ENCODE measurements at regions not wholly inside any gene's neighbourhood (a gene's known extent, or its start where the extent isn't known, plus 50 kb on each side); places are given as distances from the start of the nearest gene placed in this dataset.

DNA sequence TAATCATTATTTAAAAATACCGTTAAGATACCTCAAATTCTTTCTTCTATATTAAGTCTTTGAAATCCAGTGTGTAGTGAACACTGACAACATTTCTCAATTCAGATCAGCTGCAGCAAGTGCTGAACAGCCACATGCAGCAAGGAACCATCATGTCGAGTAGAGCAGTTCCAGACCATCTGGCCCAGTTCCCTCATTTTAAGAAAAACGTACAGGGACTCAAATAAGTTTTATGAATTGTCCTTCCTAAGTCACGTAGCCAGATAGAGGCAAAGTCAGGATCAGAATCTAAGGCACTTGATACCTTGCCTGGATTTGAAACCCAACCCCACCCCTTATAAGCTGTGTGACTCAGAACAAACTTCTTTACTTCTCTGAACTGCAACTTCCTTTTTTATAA, 132.4 kb downstream of the PROX1 start:
- peaks cover 19% of the 10 kb centered on the region for H3K9me3 ChIP-seq (ENCODE audit: severe bottlenecking)
- H3K4me3 ChIP-seq (ENCODE audit: low read depth, low read length) = no peak overlapping the region
- DNase-seq = no peak
- TF ChIP-seq, protein P1, sequence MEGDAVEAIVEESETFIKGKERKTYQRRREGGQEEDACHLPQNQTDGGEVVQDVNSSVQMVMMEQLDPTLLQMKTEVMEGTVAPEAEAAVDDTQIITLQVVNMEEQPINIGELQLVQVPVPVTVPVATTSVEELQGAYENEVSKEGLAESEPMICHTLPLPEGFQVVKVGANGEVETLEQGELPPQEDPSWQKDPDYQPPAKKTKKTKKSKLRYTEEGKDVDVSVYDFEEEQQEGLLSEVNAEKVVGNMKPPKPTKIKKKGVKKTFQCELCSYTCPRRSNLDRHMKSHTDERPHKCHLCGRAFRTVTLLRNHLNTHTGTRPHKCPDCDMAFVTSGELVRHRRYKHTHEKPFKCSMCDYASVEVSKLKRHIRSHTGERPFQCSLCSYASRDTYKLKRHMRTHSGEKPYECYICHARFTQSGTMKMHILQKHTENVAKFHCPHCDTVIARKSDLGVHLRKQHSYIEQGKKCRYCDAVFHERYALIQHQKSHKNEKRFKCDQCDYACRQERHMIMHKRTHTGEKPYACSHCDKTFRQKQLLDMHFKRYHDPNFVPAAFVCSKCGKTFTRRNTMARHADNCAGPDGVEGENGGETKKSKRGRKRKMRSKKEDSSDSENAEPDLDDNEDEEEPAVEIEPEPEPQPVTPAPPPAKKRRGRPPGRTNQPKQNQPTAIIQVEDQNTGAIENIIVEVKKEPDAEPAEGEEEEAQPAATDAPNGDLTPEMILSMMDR (IDR thresholded peaks at IDR 0.05; ENCODE audit: low read depth, low read length) = no peak
- no peaks in the 10 kb centered on the region for H3K27me3 ChIP-seq (ENCODE audit: insufficient read depth, low read depth, severe bottlenecking)
- H3K27ac ChIP-seq = no peak overlapping the region
- no peaks in the 10 kb centered on the region for H3K36me3 ChIP-seq

DNA sequence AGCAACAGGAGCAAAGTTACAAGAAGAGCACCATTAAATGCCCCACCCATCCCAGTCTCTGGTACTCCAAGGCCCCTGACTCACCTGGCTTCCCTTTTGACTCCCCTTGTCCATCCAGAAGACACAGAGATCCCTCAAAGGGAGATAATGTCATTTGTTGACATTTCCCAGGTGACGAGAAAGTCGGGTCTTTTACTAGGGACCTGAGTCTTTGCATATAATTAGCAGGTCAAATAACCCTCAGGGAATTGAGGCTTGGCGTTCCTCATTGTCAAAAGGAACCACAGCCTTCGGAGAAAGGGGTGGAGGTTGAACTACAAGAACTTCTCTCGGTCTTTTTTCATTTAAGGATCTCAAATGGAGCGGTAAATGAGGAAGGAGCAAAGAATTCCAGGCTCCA, 133.2 kb downstream of the PROX1 start:
- DNase-seq = no peak
- Histone ChIP-seq H3K27ac (no peak overlapping the region), H3K9me3 (ENCODE audit: severe bottlenecking) (peaks cover 19% of the 10 kb centered on the region), H3K27me3 (ENCODE audit: insufficient read depth, low read depth, severe bottlenecking) (no peaks in the 10 kb centered on the region), H3K4me3 (ENCODE audit: low read depth, low read length) (no peak overlapping the region), H3K36me3 (no peaks in the 10 kb centered on the region)
- TF ChIP-seq, protein P1 (IDR thresholded peaks at IDR 0.05; ENCODE audit: low read depth, low read length) = no peak

DNA sequence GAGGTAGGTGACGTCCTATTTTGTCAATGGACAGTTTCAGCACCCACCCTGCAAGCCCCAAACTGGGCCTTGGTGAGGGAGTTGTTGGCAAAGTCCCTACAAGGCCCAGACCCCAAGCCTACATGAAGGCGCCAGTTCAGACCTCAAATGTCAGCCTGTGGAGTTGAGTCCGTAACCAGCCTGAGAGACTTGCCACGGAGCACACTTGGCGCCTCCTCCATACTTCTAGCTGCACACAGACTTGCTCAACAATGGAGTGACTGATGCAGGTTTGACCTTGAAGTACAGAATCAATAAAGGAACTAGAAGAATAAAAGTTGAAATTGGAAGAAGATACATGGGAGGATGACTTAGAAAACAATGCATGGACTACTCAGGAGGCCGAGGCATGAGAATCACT, 134.3 kb downstream of the PROX1 start:
- Histone ChIP-seq H3K27ac (no peak overlapping the region), H3K4me3 (ENCODE audit: low read depth, low read length) (no peak overlapping the region), H3K36me3 (no peaks in the 10 kb centered on the region), H3K27me3 (ENCODE audit: insufficient read depth, low read depth, severe bottlenecking) (no peaks in the 10 kb centered on the region), H3K9me3 (ENCODE audit: severe bottlenecking) (peaks cover 15% of the 10 kb centered on the region)
- TF ChIP-seq, protein P1 (IDR thresholded peaks at IDR 0.05; ENCODE audit: low read depth, low read length) = no peak
- DNase-seq = no peak

DNA sequence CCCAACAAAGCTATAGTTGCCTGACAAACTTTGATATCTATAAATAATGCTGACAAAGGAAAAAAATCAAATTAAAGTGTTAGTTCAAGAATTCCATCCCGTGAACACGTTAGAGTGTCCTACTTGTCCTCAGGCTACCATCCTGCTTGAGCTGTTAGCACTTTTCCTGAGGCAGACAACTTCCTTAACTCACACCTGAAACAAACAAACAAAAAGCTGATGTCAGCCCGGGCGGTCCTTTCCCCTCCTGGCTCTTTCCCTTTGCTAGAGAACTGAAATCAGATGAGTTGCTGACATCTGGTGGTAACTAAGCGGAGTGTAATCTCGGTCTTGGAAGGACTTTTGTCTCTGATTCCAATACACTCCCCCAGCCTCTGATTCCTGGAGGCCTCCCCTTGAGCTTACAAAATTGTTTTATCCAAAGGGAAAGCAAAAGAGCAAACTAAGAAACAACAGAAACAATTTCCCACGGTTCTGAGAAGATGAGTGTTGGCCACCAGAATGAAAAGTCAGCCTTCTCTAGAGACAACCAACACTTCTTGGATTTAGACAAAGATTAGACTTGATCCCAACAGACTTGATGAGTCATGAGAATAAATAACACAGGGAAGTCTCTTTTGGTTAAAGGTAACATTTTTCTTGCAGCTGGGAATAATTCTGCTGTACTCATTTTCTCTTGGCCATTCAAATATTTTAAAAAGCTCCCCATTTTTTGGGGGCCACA, 135.4 kb downstream of the PROX1 start:
- peak; percentile 57 for DNase-seq
- Histone ChIP-seq H3K27ac (no peak overlapping the region), H3K4me3 (ENCODE audit: low read depth, low read length) (no peak overlapping the region), H3K36me3 (no peaks in the 10 kb centered on the region), H3K9me3 (ENCODE audit: severe bottlenecking) (peaks cover 4% of the 10 kb centered on the region), H3K27me3 (ENCODE audit: insufficient read depth, low read depth, severe bottlenecking) (no peaks in the 10 kb centered on the region)
- TF ChIP-seq, protein P1 (IDR thresholded peaks at IDR 0.05; ENCODE audit: low read depth, low read length) = peak; percentile 83

DNA sequence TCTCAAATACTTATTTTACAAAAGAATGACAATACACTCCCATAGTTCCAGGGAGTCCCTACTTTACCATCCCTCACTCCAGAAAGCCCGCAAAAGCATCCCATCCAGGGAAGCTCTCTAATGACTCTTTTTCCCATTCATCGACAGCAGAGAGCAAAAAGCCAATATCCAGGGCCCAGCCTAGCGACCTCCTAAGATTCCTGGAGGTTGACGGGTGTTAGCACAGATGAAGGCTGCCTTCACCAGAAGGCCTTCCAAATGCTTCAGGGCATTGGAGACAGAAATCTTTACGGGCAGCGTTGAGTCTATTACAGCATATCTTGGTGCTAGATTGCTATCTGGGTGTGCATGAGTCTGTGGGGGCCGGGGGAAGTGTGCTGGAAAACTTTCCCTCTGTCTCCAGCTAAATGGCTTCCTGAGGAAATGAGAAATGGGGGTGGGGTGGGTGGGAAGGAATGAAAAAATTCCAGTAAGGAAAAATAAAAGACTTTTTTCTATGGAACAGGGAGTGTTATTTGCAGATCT, 136.6 kb downstream of the PROX1 start:
- Histone ChIP-seq H3K27ac (no peak overlapping the region), H3K9me3 (ENCODE audit: severe bottlenecking) (no peaks in the 10 kb centered on the region), H3K27me3 (ENCODE audit: insufficient read depth, low read depth, severe bottlenecking) (no peaks in the 10 kb centered on the region), H3K4me3 (ENCODE audit: low read depth, low read length) (no peak overlapping the region), H3K36me3 (no peaks in the 10 kb centered on the region)
- TF ChIP-seq, protein P1 (IDR thresholded peaks at IDR 0.05; ENCODE audit: low read depth, low read length) = no peak
- DNase-seq = no peak

DNA sequence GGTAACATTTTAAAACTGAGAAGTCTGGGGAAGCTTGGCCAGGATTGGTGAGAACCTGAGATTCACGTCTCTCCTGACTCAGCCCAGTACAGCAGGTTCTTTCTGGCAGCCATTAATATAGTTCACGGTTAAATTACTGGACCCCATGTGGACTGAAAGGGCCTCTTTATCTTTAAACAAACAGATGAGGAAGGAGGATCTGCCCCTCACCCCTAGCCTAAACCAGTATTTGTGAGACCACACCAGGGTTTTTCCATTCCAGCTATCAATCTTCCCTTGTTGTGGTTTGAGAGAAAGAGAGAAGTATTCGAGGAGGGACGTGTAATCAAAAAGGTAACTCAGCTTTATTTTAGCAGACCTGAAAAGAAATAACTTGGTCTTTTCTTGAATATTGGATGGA, 137.1 kb downstream of the PROX1 start:
- Histone ChIP-seq H3K27ac (no peak overlapping the region), H3K9me3 (ENCODE audit: severe bottlenecking) (no peaks in the 10 kb centered on the region)
- DNase-seq = no peak

More for the DNA sequence above, 137.1 kb downstream of the PROX1 start:
- TF ChIP-seq, protein P1 (IDR thresholded peaks at IDR 0.05; ENCODE audit: low read depth, low read length) = no peak
- no peak overlapping the region for H3K4me3 ChIP-seq (ENCODE audit: low read depth, low read length)
- H3K36me3 ChIP-seq = no peaks in the 10 kb centered on the region
- H3K27me3 ChIP-seq (ENCODE audit: insufficient read depth, low read depth, severe bottlenecking) = no peaks in the 10 kb centered on the region

All from WERI-Rb-1 (cell line).